ENCODE measurements at regions not wholly inside any gene's neighbourhood (a gene's known extent, or its start where the extent isn't known, plus 50 kb on each side); places are given as distances from the start of the nearest gene placed in this dataset.

DNA sequence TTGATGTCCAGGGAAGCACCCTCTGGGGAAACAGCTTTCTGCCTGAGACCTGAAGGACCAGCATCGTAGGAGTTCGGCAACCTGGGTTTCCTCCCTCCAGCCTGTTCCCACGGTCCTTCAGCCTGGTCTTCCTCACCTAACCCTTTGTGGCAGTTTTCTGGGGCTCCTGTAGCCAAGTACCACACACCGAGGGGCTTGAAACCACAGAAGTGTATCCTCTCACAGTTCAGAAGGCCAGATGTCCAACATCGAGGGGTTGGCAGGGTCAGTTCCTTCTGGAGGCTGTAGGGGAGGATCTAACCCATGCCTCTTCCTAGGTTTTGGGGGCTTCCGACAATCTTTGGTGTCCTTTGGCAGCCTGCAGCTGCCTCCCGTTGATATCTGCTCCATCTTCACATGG is 381.0 kb upstream of the TNRC6C start:
- no peak for DNase-seq

DNA sequence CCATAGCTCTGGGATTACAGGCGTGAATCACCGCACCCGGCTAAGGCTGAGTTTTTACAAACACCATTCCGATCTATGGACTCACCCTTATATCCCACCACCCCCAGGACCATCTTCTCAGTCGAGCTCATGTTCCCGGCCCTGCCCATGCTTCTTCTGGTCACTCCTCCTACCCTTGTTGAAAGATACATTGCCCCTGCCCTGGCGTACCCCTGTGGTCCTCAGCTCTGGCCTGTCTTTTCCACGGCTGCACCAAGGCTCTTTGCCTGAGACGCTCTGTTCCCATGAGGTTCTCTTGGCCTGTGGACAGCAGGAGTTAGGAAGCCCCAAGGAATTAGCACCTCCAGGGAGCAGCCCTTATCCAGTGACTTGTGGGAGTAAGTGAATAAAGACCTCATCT is 379.4 kb upstream of the TNRC6C start:
- no peak for DNase-seq

DNA sequence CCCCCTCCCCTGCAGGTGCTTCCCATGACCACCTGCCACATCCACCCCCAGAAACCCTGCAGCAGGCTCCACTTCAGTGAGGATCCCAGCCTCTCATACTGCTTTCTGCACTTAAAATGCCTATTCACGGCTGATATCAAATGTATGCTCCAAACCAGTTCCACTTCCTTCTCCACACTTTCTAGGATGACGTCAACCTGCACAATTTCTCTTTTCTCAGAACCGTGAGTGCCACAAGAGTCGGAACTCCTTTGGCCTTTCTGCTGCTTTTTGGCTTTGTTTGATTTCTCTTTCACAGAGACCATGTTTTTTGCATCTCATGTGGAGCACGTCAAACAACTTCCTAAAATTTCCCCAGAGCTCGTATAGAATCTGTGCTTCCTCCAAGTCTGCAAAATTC is 378.8 kb upstream of the TNRC6C start:
- no peak for DNase-seq

DNA sequence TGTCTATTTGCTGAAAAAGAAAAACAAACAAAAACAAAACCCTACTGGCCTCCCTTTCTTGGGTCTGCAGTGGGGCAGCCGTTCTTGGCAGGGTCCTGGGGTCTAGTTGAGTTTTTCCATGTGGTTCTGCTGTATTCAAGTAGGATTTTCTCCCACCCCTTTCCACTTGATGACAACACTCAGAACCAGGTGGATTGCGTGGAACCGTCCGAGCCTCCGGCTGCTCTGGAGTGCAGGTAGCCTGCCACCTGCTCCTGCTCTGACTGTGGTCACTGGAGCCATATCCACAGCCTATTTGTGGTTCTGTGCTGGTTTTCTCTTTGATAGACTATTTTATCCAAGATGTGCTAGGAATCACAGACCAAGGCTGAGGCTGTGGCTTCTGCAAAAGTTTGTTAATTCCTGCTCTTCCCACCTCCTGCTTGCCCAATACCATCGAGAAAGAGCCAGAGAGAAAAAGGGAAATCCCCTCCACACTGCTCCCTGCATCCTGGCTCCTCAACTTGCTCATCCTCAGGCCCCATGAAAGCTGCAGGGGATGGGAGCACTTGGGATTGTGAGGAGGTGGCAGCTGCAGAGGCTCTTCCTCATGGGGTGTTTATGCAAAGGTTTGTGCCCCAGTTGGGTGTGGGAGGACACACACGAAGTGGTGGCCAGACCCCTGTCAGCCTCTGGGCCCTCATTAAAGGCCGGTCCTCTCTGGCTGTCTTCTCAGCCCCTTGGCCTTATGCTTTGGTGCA is 377.8 kb upstream of the TNRC6C start:
- no peak for DNase-seq

DNA sequence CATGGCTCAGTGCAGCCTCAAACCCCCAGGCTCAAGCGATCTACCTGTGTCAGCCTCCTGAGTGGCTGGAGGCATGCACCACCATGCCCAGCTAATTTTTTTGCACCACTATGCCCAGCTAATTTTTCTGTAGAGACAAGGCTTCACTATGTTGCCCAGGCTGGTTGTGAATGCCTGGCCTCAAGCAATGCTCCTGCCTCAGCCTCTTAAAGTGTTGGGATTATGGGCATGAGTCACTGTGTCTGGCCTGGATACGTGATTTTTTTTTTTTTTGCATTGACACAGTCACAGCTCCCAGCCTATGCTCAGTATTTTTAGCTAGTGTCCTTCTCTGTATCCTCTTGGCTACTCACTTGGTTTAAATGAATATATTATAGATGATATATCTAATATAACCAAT is 377.0 kb upstream of the TNRC6C start:
- no peak for DNase-seq

DNA sequence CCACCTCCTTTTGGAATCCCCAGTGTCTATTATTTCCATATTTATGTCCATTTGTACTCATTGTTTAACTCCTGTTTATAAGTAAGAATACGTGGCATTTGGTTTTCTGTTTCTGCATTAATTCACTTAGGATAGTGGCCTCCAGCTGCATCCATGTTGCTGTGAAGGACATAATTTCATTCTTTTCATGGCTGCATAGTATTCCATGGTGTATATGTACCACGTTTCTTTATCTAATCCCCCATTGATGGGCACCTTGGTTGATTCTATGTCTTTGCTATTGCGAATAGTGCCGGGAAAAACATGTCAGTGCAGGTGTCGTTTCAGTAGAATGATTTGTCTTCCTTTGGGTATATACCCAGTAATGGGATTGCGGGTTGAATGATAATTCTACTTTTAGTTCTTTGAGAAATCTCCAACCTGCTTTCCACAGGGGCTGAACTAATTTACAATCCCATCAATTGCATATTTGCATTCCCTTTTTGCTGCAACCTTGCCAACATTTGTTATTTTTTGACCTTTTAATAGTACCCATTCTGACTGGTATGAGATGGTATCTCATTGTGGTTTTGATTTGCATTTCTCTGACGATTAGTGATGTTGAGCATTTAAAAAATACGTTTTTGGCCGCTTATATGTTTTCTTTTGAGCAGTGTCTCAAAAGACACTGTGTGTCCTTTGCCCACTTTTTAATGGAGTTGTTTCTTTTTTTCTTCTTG is 373.2 kb upstream of the TNRC6C start:
- DNase-seq: no peak

DNA sequence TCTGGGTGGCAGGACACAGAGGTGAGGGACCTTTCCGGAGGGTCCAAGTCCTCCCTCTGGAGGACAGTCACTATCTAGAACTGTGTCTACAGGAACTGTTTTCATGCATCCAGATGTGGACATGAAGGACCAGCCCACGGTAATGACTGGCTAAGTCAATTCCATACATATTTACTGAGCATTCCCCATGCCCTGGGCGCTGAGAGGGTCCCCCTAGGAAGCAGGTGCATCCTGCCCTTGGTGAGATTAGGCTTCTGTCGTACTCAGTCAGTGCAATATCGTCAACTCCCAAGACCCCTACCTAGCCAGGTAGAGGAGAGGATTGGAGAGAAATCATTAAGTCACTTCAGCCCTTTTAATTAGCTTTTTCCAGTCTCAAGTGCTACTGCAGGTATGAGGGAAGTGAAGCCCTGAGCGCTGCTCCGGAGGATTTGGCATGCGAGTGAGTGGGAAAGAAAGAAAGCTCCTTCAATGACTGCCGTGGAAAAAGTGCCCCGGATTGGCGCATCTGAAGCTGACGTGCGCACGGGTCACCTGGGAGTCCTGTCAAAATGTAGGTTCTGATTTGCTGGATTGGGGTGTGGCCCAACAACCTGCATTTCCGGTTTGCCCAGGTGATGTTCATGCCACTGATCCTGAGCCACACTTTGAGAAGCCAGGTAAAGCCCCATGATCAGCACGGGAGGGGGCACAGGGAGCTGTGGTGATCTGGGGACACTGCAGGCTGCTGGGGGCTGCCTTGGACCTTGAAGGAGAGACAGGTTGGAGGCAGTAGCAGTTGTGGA is 367.4 kb upstream of the TNRC6C start:
- no peak for DNase-seq

DNA sequence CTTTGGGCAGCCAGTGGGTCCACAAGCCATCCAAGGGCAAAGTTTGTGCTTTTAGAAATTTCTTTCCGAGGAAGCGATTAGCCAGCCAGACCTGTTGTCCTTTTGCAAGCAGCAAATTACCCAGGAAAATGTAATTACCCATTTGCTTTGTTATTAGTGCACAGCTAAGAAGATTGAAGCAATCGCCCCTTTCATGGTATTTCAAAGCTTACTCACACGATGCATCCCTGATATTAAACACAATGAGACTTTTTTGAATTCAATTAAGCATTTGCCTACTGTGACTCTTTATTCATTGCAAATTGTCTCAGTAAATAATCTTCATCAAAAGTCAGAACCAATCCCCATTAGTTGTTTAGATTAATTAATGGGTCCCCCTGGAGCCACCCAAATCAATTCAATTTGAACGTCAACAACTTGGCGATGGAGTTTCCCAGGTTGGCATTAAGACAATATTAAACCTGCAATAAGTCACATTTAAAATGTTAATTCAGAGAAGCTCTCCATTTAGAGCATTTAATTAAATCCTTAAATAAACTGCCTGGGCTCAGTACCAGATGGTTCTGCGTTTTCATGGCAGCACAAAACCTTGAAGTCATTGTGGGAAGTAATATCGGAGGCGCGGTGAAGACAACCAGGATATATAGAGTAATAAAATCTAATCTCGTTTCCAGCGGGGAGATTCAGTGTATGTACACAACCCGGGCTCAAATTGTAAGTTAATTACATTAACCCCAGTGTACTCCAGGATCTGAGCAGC is 366.2 kb upstream of the TNRC6C start:
- no peak for DNase-seq

DNA sequence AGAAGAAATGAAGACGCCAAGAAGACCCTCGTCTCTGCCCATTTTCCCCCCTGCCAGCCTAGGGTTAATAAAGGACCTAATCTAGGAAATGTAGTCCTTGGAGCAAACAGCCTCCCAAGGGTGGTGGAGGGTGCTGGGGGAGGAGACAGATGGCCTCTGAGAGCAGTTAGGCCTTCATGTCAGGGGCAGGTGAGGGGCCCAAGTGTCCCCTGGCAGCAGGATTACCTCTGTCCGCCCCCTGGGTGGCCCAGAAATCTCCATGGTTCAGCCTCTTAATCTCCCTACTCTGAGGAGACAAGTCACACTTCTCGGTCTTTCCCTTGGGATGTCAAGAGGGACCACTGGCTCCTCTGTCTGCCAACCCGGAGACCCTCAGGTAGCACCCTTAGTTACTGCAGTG is 365.4 kb upstream of the TNRC6C start:
- DNase-seq: no peak

DNA sequence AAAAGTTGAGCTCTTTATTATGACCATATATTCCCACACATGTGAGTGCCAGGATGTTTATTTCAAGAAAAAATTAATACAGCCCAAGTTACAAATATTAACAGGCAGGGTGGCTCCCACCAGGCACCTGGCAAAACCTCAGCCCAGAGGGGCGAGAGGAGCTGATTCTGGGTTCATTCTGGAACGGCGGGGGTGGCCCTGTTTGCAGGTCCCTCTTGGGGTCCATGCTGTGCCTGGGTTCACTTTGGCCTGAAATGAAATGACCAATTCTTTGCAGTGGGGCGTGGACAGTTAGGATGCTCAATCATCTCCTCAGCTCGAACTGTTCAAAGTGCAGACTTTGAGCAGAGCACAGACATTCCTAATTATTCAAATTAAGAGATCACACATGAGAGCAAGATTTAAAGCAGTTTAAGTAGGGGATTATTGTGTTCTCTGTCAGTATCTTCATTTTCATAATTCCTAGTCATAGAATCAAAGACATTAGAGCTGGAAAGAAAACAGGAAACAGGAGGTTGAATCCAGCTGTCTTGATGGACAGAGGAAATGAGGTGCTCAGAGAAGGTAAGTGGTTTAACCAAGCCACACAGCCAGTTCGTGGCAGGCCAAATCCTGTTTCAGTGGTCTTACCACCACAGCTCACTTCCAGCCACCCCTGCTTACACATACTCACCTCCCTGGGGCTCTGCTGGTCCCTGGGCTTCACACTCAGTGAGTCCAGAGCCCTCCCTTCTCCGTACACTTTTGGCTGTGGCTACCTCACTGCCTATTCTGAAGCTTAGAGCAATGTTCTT is 363.9 kb upstream of the TNRC6C start:
- no peak for DNase-seq

DNA sequence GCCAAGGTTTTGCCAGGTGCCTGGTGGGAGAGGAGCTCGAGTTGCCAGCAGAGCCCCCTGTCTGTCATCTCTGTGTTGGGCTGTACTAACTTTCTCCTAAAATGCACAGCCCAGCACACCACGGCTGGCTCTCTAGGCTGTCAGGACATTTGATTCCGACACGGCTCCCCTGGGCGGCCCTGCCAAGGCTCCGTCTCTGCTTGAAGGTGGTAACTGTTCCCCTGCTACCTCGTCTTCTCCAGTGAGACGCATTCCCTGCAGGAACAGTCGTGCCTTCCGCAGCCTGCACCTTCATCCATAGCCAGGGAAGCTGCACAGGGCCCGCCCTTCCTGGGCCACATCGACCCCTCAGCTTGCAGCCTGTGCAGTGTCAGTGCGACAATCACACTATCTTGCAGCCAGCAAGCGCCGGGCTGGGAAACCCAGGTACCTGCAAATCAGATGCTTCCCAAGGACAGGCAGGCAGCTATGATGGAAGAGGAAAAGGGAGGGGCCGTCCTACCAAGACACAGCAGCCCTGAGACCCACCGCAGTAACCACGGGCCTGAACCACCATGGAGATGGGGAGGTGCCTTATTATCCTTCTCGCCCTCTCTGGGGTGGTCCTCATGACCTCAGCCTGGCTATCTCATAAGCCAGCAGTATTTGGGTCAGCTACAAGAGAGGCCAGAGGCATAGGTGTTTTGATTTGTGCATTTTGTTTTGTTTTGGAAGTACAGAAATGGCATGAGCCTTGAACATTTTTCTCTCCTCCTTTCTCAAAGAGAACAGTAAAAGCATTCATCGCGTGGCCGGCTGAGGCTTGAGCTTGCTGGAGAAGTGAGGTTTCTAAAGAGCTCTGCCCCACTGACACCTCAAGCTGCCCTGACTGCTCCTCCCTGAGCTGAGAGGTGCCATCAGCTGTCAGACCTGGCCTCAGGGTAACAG is 361.7 kb upstream of the TNRC6C start:
- DNase-seq: no peak

DNA sequence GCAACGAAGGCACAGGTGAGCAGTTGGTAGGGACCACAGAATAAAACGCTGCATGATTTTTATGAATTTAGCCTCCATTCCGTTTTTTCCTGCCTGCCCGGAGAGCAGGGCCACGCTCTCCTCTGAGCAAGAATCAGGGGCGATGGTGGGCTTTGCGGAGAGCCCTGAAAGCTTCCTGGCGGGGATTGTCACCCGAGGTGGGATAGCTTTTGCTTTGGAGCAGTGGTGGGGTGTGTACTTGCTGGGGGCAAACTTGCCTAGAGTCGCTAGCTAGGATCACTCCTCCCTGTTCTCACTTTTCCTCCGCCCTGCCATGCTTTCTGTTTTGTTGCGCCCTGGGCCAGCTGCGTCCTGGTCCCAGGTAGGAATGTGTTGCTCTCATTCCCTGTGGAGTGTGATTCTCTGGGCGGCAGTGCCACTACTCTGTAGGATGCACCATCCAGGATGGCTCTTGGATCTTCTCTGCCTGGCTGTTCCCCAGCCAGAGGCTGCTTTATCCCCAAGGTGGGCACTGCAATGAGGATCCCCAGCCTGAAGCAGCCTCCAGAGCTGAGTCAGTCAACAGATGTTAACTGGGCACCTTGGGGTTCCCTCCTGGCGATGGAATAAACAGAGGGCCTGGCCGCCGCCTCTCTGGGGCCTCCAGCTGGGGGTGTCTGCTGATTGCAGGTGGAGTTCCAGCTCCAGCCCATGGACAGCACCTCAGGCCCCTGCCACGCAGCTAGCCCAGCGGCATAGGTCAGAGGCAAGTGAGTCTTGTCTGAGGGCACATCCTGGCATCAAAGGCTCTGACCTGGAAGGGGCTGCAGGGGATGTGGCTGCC is 360.9 kb upstream of the TNRC6C start:
- no peak for DNase-seq

DNA sequence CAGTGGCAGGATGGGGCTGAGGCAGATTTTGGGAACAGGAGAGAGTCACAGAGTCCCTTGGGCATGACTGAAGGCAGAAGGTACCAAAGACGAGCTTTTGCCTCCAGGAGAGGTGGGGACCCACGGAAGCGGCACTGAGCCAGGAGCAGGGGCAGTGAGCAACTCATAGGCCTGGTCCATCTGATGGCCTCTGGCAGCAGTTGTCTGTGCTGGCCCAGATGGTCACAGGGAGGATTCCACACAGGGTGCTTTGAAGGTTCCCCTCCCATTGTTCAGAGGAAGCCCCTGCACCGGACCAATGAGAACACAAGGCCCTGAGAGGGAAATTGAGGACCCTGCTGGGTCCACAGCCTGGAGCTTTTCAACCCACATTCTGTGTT is 360.3 kb upstream of the TNRC6C start:
- DNase-seq: no peak

DNA sequence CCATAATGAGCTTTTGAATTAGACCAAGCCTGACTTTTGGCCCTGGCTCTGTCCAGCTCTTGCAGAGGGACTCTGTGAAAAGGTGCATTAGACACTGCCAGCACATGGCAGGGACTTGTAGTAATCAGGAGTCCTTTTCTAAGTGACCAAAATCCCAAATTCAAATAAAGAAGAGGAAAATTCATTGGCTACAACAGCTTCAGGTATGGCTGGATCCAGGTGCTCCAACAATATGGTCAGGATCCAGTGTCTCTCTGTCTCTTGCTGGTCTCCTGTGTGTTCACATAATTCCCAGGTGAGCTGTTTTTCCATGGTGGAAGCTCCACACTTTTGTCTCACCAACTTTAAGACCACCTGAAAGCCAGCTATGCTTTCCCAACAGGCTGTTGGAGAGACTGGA is 358.8 kb upstream of the TNRC6C start:
- no peak for DNase-seq

DNA sequence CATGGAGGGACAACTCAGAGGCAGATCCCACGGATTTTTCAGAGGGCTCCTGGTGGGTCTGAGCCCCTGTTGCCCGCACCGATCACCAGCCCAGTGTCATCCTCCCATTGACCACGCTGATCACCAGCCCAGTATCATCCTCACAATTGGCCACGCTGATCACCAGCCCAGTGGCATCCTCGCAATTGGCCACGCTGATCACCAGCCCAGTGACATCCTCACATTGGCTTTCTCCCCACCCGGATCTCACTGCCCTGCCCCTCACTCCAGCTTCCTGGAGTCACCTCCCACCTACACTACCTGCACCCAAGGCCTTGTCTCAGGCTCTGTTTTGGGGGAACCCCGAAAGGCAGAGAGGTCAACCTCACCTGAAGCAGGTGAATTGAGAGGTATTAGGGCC is 358.2 kb upstream of the TNRC6C start:
- DNase-seq: no peak

DNA sequence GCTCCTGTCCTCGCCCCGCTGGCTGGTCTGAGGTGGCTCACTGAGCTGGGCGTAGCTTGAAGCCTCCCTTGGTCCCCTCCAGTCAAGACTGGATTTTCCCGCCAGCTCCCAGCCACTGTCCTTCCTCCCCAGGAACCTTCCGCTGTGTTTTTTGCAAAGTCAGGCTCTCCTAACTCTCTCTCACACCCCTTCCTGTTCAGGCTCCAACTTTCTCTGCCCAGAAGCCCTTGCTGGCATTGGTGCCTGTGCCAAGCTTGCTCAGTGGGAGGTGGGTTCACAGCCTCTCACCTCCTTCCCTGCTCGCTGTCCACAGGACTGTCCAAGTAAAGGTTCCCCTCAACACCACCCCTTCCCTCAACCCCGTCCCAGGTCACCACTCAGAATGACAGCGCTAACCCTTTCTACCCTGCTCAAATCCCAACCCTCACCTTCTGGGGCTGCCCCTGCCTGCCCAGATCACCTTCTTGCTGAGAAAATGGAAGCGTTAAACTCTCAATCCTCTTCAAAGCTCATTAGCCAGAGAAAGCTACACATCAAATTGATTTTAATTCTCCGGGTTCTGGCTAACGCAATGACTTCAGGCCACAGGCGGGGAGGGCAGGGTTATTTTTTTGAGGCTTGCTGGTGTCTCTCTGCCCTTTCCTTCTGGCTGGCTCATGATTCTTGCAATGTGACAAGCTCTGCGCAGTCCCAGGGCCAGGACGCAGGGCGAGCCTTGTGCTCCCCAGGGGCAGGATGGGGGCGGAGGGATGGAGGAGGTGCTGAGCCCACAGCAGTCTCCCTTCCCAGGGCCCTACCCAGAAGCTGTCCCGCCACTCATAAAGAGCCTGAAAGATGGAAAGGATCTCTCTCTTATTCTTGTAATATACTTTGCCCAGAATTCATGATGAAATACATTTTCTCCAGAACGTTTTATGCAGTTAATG is 357.2 kb upstream of the TNRC6C start:
- DNase-seq: peak in 1 of 14 donors; percentile 65

DNA sequence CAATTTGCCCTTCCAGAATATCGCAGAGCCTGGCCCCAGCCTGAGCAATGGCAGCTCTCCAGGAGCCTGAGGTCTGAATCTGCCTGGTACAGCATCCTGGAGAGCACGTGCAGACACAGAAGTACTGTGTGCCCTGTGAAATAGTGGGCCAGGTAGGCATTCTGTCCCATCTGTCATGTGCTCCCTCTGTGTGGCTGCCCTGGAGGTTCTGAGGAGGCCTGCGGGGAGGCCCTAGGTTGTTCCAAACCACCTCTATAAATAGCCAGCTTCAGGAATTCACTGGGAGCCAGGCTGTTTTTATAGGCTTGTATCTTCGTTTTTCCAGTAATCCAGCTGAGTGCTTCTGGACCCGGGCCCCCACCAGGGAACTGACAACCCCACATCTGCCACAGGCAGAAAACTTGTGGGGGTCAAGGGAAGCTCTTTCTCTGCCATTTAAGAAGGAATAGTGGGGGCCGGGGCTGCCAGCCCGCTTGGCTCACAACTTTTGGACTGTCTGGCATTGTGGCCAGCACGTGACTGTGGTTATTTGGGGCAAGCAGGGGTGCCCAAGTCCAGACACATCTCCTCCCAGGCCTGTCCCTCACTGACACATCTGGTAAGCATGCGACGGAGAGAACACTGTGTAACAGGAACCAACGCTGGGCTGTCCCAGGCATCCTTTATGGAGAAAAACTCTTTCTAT is 356.3 kb upstream of the TNRC6C start:
- peak in 3 of 14 donors; percentile 4 to 97 (median 24) for DNase-seq

All from C1 segment of cervical spinal cord (tissue), 14 donors.